Esophagus muscularis mucosa (tissue), 4 donors: ENCODE measurements at regions not wholly inside any gene's neighbourhood (a gene's known extent, or its start where the extent isn't known, plus 50 kb on each side); places are given as distances from the start of the nearest gene placed in this dataset.

Experiments used
- DNase-seq: peaks from one replicate; pipeline ENCODE4 v3.0.0-alpha.2; 2017; ENCODE audit errors: extremely low spot score
- H3K27ac ChIP-seq, 4 donors: fragments of 200-600 bp; sonication (generic); replicated peaks in 1 of 4; 1 replicate in 3 of 4; 2 replicates in 1 of 4; pipeline ENCODE4 v1.5.1; 2016 to 2019; ENCODE audit warnings: mild to moderate bottlenecking in 1 of 4
- H3K27me3 ChIP-seq, 4 donors: fragments of 200-600 bp; sonication (generic); one replicate each; pipeline versions ENCODE4 v1.5.1 to v1.6.0; 2016 to 2019
- H3K36me3 ChIP-seq, 4 donors: fragments of 200-600 bp; sonication (generic); one replicate each; pipeline ENCODE4 v1.5.1; 2016 to 2019
- H3K4me1 ChIP-seq, 4 donors: fragments of 200-600 bp; sonication (generic); one replicate each; pipeline ENCODE4 v1.5.1; 2016 to 2019
- H3K4me3 ChIP-seq, 4 donors: fragments of 200-600 bp; sonication (generic); 1 replicate in 2 of 4; 2 replicates in 2 of 4; pipeline ENCODE4 v1.5.1; 2016 to 2019; ENCODE audit warnings: mild to moderate bottlenecking in 4 of 4, moderate library complexity in 1 of 4
- H3K9me3 ChIP-seq, 4 donors: fragments of 200-600 bp; sonication (generic); 1 replicate in 3 of 4; 2 replicates in 1 of 4; pipeline ENCODE4 v1.5.1; 2016 to 2019
- EP300 ChIP-seq: sonication (generic); formaldehyde crosslinking; IDR thresholded peaks from one replicate; pipeline ENCODE4 v1.6.1; 2017; ENCODE audit warnings: antibody characterized with exemption
- POLR2A ChIP-seq: fragments of 450-650 bp; IDR thresholded peaks from one replicate; pipeline ENCODE4 v1.6.1; 2017; ENCODE audit warnings: antibody characterized with exemption, moderate library complexity, mild to moderate bottlenecking, low read depth
- POLR2AphosphoS5 ChIP-seq, 2 donors: sonication (generic); formaldehyde crosslinking; IDR thresholded peaks; one replicate each; pipeline ENCODE4 v1.6.1; 2017; ENCODE audit warnings: antibody characterized with exemption in 2 of 2
- WGBS: methylation state at CpG from one replicate; pipeline ENCODE4 v1.1.5; 2018; 5-methylcytosine and 5-hydroxymethylcytosine counted together
- intact Hi-C: fragments of 100-400 bp; cut with DNase I; formaldehyde crosslinking; loops from one replicate; pipeline ENCODE4 v1.15.1; 2023
- TF ChIP-seq, protein P1 (sequence below), 3 experiments: fragments of 200-600 bp in 2 of 3; fragments of 450-650 bp in 1 of 3; sonication (generic) in 2 of 3; IDR thresholded peaks; one replicate each; pipeline ENCODE4 v1.5.1; 2017 to 2019; ENCODE audit warnings: antibody characterized with exemption in 3 of 3, mild to moderate bottlenecking in 2 of 3, moderate library complexity in 1 of 3

DNA sequence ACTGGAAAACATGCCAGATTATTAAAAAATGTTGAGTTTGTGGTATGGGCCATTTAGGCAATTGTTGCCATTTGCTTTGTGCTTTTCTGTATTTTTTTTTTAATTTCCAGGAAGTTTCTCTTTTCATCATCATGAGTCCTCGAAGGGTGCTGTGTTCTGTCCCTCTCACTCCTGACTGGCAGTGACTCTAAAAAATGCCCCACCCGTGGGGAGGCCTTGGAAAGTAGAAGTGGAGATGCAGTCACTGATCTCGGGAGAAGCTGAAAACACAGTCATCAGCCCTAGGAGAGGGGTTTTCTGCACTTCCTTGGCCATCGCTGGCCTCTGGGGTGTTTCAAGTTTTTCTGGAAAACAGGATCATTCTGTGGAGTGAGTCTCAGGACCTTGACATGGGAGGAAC, 98.5 kb upstream of the GRK3 start:
- Histone ChIP-seq H3K36me3 (peaks cover 4 to 26% (median 16%) of the 10 kb centered on the region in 4 donors), H3K27me3 (no peaks in the 10 kb centered on the region), H3K27ac (no peak overlapping the region), H3K9me3 (no peaks in the 10 kb centered on the region), H3K4me3 (no peak overlapping the region), H3K4me1 (no peaks in the 10 kb centered on the region)
- DNase-seq, result no peak
- intact Hi-C loops, result no loop called here
- TF ChIP-seq EP300 (no peak), POLR2AphosphoS5 (IDR thresholded peaks at IDR 0.05) (no peak), POLR2A (no peak)
- TF ChIP-seq, protein P1, sequence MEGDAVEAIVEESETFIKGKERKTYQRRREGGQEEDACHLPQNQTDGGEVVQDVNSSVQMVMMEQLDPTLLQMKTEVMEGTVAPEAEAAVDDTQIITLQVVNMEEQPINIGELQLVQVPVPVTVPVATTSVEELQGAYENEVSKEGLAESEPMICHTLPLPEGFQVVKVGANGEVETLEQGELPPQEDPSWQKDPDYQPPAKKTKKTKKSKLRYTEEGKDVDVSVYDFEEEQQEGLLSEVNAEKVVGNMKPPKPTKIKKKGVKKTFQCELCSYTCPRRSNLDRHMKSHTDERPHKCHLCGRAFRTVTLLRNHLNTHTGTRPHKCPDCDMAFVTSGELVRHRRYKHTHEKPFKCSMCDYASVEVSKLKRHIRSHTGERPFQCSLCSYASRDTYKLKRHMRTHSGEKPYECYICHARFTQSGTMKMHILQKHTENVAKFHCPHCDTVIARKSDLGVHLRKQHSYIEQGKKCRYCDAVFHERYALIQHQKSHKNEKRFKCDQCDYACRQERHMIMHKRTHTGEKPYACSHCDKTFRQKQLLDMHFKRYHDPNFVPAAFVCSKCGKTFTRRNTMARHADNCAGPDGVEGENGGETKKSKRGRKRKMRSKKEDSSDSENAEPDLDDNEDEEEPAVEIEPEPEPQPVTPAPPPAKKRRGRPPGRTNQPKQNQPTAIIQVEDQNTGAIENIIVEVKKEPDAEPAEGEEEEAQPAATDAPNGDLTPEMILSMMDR (IDR thresholded peaks at IDR 0.05), result no peak
- 67% methylated on average over 4 of the region's 4 CpGs for WGBS

DNA sequence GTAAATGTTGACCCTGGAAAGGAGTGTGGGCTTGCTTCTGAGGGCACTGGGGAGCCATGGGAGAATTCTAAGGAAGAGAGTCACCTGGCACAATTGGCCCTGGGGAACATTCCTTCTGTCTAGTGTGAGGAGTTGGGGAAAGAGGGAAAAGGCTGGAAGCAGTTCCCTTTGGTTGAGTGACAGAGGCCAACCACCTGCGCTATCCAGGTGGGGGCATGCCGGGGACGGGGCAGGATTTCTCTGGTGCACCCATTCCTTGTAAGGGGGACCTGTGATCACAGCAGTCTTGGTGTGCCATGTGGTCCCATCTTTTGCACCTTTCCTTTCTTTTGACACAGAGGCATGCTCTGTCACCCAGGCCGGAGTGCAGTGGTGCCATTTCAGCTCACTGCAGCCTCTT, 92.1 kb upstream of the GRK3 start:
- H3K27me3 ChIP-seq, result no peaks in the 10 kb centered on the region
- no peak overlapping the region for H3K27ac ChIP-seq
- intact Hi-C loops, result no loop called here

DNA sequence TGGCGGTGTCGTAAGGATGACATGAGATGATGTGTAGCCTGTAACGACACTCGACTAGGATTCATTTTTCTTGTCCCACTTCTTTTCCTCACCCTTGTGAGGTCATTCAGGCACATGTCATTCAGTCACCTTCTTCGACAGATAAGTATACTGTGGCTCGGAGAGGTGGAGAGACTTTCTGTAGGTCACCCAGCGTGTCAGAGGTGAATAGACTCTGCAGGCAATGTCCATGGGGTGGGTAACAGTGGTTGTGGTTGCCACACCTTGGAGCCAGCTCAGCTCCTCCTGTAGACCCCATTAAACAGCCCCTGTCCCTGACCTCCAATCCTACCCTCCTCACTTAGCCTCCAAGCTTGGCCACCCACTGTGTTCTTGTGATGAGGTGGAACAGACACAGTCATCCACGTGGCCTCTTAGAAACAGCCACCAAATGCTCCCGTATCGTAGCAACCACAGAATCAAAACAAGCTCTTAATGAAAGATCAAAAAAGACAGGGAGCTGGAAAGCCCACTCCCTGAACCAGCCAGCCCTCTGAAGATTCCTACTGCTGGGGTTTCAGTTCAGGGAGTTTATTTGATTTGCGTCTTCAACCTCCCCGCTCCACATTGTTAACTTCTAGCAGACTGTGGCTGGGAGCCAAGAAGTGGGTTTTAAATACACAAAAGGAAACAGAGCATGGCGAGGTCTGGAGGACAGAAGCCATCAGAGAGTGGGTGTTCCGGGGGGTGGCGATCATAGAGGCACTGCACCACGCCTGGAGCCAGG, 89.0 kb upstream of the GRK3 start:
- intact Hi-C loops, result no loop called here
- Histone ChIP-seq H3K27ac (no peak overlapping the region), H3K4me3 (no peak overlapping the region)

More for the DNA sequence above, 92.1 kb upstream of the GRK3 start:
- Histone ChIP-seq H3K4me1 (peaks cover 9 to 16% (median 13%) of the 10 kb centered on the region in 4 donors), H3K9me3 (no peaks in the 10 kb centered on the region), H3K4me3 (no peak overlapping the region), H3K36me3 (no peaks in the 10 kb centered on the region)
- DNase-seq, result no peak
- TF ChIP-seq POLR2A, result no peak
- TF ChIP-seq POLR2AphosphoS5 (IDR thresholded peaks at IDR 0.05), result no peak
- no peak for TF ChIP-seq EP300
- TF ChIP-seq, protein P1 (IDR thresholded peaks at IDR 0.05), result no peak
- WGBS, result 96% methylated on average over 4 of the region's 4 CpGs

DNA sequence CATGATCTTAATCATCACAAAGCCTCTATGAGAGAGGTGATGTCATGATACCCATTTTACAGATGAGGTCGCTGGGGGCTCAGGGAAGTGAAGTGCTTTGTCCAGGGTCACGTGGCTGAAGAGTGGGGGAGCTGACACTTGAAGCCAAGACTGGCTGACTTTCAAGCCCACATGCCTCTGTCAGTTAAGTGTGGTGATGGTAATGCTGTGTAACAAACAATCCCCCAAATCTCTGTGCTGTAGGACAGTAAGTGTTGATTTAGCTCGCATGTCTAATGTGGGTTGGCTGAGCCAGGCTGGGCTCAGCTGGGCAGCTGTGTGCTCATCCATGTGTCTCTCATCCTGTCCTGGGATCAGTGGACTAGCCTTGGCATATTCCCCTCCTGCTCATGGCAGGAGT, 87.1 kb upstream of the GRK3 start:
- H3K4me1 ChIP-seq, result peaks cover 9 to 17% (median 15%) of the 10 kb centered on the region in 4 donors
- intact Hi-C loops, result no loop called here
- 100% methylated on average over 2 of the region's 3 CpGs for WGBS

More for the DNA sequence above, 89.0 kb upstream of the GRK3 start:
- no peaks in the 10 kb centered on the region for H3K36me3 ChIP-seq
- 43% methylated on average over 16 of the region's 16 CpGs for WGBS
- H3K9me3 ChIP-seq, result no peaks in the 10 kb centered on the region
- H3K4me1 ChIP-seq, result peaks cover 9 to 17% (median 14%) of the 10 kb centered on the region in 4 donors
- TF ChIP-seq POLR2A, result no peak
- TF ChIP-seq, protein P1 (IDR thresholded peaks at IDR 0.05), result no peak
- TF ChIP-seq POLR2AphosphoS5 (IDR thresholded peaks at IDR 0.05), result no peak
- TF ChIP-seq EP300, result no peak
- DNase-seq, result no peak
- no peaks in the 10 kb centered on the region for H3K27me3 ChIP-seq

DNA sequence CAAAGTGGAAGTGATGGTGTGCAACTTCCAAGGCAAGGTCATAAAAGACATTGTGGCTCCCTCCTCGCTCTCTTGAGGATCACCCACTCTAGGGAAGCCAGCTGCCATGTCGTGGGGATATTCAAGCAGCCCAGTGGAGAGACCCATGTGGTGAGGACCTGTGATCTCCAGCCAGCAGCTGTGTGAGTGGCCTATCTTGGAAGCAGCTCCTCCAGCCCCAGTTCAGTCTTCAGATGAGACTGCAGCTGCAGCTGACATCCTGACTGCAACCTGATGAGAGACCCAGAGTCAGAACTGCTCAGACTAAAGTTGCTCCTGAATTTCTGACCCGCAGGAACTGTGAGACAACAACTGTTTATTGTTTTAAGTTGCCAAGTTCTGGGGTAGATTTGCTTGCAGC, 86.4 kb upstream of the GRK3 start:
- TF ChIP-seq EP300, result no peak
- no peak for TF ChIP-seq POLR2AphosphoS5 (IDR thresholded peaks at IDR 0.05)
- TF ChIP-seq, protein P1 (IDR thresholded peaks at IDR 0.05), result no peak
- TF ChIP-seq POLR2A, result no peak
- H3K27ac ChIP-seq, result no peak overlapping the region
- H3K27me3 ChIP-seq, result no peaks in the 10 kb centered on the region
- H3K36me3 ChIP-seq, result no peaks in the 10 kb centered on the region
- H3K4me3 ChIP-seq, result no peak overlapping the region
- intact Hi-C loops, result no loop called here
- WGBS, result 80% methylated on average over 2 of the region's 3 CpGs
- H3K4me1 ChIP-seq, result peaks cover 16 to 24% (median 23%) of the 10 kb centered on the region in 4 donors
- no peaks in the 10 kb centered on the region for H3K9me3 ChIP-seq
- DNase-seq, result no peak

More for the DNA sequence above, 87.1 kb upstream of the GRK3 start:
- H3K36me3 ChIP-seq, result no peaks in the 10 kb centered on the region
- H3K9me3 ChIP-seq, result no peaks in the 10 kb centered on the region
- TF ChIP-seq POLR2AphosphoS5 (IDR thresholded peaks at IDR 0.05), result no peak
- DNase-seq, result no peak
- no peaks in the 10 kb centered on the region for H3K27me3 ChIP-seq
- H3K27ac ChIP-seq, result no peak overlapping the region
- no peak overlapping the region for H3K4me3 ChIP-seq
